ENCODE measurements at regions not wholly inside any gene's neighbourhood (a gene's known extent, or its start where the extent isn't known, plus 50 kb on each side); places are given as distances from the start of the nearest gene placed in this dataset.

DNA sequence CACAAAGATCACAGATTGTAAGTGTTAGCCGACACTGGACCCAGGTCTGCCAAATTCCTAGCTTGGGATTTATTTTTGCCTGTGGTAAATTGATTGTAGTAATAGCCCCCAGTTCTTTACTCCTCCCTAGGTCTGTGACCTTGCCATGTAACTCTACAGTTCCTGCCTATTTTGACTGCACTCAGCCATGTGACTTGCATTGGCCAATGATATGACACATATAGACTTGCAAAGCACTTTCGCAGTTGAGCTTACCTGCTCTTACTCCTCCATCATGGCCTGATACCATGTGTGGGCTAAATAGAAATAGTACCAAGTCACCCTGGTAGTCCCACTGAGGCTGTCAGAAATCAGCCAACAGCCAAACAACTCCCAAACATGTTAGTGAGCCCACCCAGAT, 240.3 kb downstream of the DUSP6 start:
- no peak for TF ChIP-seq CTCF (IDR thresholded peaks at IDR 0.05; ENCODE audit: low read length)
- no peak for TF ChIP-seq EZH2phosphoT487 (IDR thresholded peaks at IDR 0.05; ENCODE audit: low read length)
- TF ChIP-seq EZH2 (optimal IDR thresholded peaks at IDR 0.05; ENCODE audit: low read depth, low read length): no peak

All from MM.1S (cell line).